Activated T-helper 9 cell treated with anti-CD3 and anti-CD28 coated beads, Interleukin-2, amount 50 U/mL, for 16 hours (primary cell): ENCODE measurements at regions not wholly inside any gene's neighbourhood (a gene's known extent, or its start where the extent isn't known, plus 50 kb on each side); places are given as distances from the start of the nearest gene placed in this dataset.

Experiments
- DNase-seq: peaks from one replicate; pipeline ENCODE4 v3.0.0-alpha.2; 2020; ENCODE audit warnings: low read depth

- no peak for DNase-seq
Measured at GRCh38 chr3:59653405-59654122, 603.7 kb upstream of the CFAP20DC start.

GRCh38 chr3:59644479-59645402 is 594.9 kb upstream of the CFAP20DC start:
- DNase-seq, result no peak

GRCh38 chr3:59641169-59641899 is 591.5 kb upstream of the CFAP20DC start:
- DNase-seq, result no peak

GRCh38 chr3:59632760-59633573 is 583.1 kb upstream of the CFAP20DC start:
- no peak for DNase-seq

GRCh38 chr3:59631482-59631881 is 581.7 kb upstream of the CFAP20DC start:
- no peak for DNase-seq

- no peak for DNase-seq
Measured at GRCh38 chr3:59621037-59621436, 571.2 kb upstream of the CFAP20DC start.

- no peak for DNase-seq
Measured at GRCh38 chr3:59620325-59620724, 570.5 kb upstream of the CFAP20DC start.

GRCh38 chr3:59612444-59612715 is 562.6 kb upstream of the CFAP20DC start:
- no peak for DNase-seq

- no peak for DNase-seq
Measured at GRCh38 chr3:59611649-59612443, 562.0 kb upstream of the CFAP20DC start.

GRCh38 chr3:59609657-59610348 is 560.0 kb upstream of the CFAP20DC start:
- DNase-seq, result no peak

GRCh38 chr3:59608356-59608755 is 558.5 kb upstream of the CFAP20DC start:
- no peak for DNase-seq

GRCh38 chr3:59607656-59608055 is 557.8 kb upstream of the CFAP20DC start:
- no peak for DNase-seq

- no peak for DNase-seq
Measured at GRCh38 chr3:59606638-59607266, 556.9 kb upstream of the CFAP20DC start.

GRCh38 chr3:59605944-59606534 is 556.2 kb upstream of the CFAP20DC start:
- no peak for DNase-seq

- DNase-seq, result no peak
Measured at GRCh38 chr3:59605318-59605717, 555.5 kb upstream of the CFAP20DC start.

GRCh38 chr3:59601486-59601885 is 551.7 kb upstream of the CFAP20DC start:
- DNase-seq, result no peak

GRCh38 chr3:59600631-59601030 is 550.8 kb upstream of the CFAP20DC start:
- DNase-seq, result no peak

- no peak for DNase-seq
Measured at GRCh38 chr3:59596741-59597140, 546.9 kb upstream of the CFAP20DC start.

- no peak for DNase-seq
Measured at GRCh38 chr3:59595830-59596229, 546.0 kb upstream of the CFAP20DC start.

- no peak for DNase-seq
Measured at GRCh38 chr3:59593380-59593779, 543.6 kb upstream of the CFAP20DC start.
